ENCODE measurements at regions not wholly inside any gene's neighbourhood (a gene's known extent, or its start where the extent isn't known, plus 50 kb on each side); places are given as distances from the start of the nearest gene placed in this dataset.

DNA sequence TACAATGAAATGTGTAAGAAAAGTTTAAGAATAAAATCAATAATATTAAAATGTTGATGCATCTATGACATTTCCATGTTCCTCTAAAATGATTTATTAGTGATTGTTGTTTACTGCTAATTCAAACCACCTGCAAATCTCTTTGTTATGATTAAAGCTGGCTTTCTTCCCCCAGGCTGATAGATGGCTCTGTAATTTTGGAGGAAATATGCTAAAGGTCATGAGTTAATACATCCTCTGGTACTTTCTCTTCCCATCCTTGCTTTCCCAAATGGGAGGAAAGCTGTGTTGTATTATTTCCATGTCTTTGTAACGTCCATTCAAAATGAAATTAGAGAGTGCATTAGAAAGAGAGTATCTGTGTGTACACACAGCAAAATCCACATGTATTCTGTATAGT lies 139.5 kb upstream of the TMCO5A start:
- TF ChIP-seq TAF1 (IDR thresholded peaks at IDR 0.05; ENCODE audit: borderline replicate concordance, low read depth, low read length) (no peak), POLR2A (IDR thresholded peaks at IDR 0.05; ENCODE audit: low read depth, low read length) (no peak), POLR2AphosphoS5 (IDR thresholded peaks at IDR 0.05; ENCODE audit: low read depth, low read length) (no peak)
